ENCODE measurements at regions not wholly inside any gene's neighbourhood (a gene's known extent, or its start where the extent isn't known, plus 50 kb on each side); places are given as distances from the start of the nearest gene placed in this dataset.

- TF ChIP-seq POLR2A (IDR thresholded peaks at IDR 0.05): no peak
- TF ChIP-seq, protein P1, sequence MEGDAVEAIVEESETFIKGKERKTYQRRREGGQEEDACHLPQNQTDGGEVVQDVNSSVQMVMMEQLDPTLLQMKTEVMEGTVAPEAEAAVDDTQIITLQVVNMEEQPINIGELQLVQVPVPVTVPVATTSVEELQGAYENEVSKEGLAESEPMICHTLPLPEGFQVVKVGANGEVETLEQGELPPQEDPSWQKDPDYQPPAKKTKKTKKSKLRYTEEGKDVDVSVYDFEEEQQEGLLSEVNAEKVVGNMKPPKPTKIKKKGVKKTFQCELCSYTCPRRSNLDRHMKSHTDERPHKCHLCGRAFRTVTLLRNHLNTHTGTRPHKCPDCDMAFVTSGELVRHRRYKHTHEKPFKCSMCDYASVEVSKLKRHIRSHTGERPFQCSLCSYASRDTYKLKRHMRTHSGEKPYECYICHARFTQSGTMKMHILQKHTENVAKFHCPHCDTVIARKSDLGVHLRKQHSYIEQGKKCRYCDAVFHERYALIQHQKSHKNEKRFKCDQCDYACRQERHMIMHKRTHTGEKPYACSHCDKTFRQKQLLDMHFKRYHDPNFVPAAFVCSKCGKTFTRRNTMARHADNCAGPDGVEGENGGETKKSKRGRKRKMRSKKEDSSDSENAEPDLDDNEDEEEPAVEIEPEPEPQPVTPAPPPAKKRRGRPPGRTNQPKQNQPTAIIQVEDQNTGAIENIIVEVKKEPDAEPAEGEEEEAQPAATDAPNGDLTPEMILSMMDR (IDR thresholded peaks at IDR 0.05): no peak
Measured at GRCh38 chr4:7139167-7139982, 53.0 kb upstream of the SORCS2 start.
